WTC11 (cell line): ENCODE measurements at regions not wholly inside any gene's neighbourhood (a gene's known extent, or its start where the extent isn't known, plus 50 kb on each side); places are given as distances from the start of the nearest gene placed in this dataset.

Experiments
- ATAC-seq: fragments of 200-7000 bp; cut with Tn5 transposase; 2 replicates; pipeline ENCODE4 v1.10.0; 2021; ENCODE audit warnings: mild to moderate bottlenecking, moderate library complexity
- CTCF ChIA-PET: fragments of 300-600 bp; sonication (Branson Sonifier 250); formaldehyde crosslinking; loops from one replicate; lab custom pipeline; 2021; ENCODE audit warnings: antibody characterized with exemption; lab: Charles Lee
- POLR2A ChIA-PET: fragments of 350-600 bp; sonication (Branson Sonifier 250); formaldehyde crosslinking; loops from one replicate; lab custom pipeline; 2021; ENCODE audit warnings: antibody characterized with exemption; lab: Charles Lee
- DNase-seq: peaks from one replicate; pipeline ENCODE4 v3.0.0; 2021; ENCODE audit warnings: low spot score
- H3K27ac Mint-ChIP-seq: 2 replicates; pipeline ENCODE4 v1.8.0; 2021; ENCODE audit warnings: mixed read lengths
- H3K27me3 Mint-ChIP-seq: 2 replicates; pipeline ENCODE4 v1.8.0; 2021; ENCODE audit warnings: low read depth, mild to moderate bottlenecking, moderate library complexity, mixed read lengths
- H3K36me3 Mint-ChIP-seq: 2 replicates; pipeline ENCODE4 v1.8.0; 2021; ENCODE audit warnings: mixed read lengths
- H3K4me1 Mint-ChIP-seq: 2 replicates; pipeline ENCODE4 v1.8.0; 2022; ENCODE audit warnings: mixed read lengths
- H3K4me3 Mint-ChIP-seq: 2 replicates; pipeline ENCODE4 v1.8.0; 2021; ENCODE audit warnings: mild to moderate bottlenecking, moderate library complexity, mixed read lengths
- H3K9me3 Mint-ChIP-seq: 2 replicates; pipeline ENCODE4 v1.8.0; 2021; ENCODE audit warnings: mixed read lengths
- AR ChIP-seq: fragments of 250-450 bp; sonication (Bioruptor Pico); IDR thresholded peaks from 2 replicates; pipeline ENCODE4 v1.9.0; 2021; ENCODE audit warnings: mild to moderate bottlenecking
- CDX4 ChIP-seq: fragments of 250-450 bp; sonication (Bioruptor Pico); IDR thresholded peaks from 2 replicates; pipeline ENCODE4 v1.9.0; 2021; ENCODE audit warnings: moderate library complexity, mild to moderate bottlenecking, inconsistent platforms, borderline replicate concordance
- EMX1 ChIP-seq: fragments of 250-450 bp; sonication (Bioruptor Pico); IDR thresholded peaks from 2 replicates; pipeline ENCODE4 v1.8.0; 2021; ENCODE audit warnings: mild to moderate bottlenecking
- FOXK1 ChIP-seq: sonication (generic); formaldehyde crosslinking; IDR thresholded peaks from 2 replicates; pipeline ENCODE4 v1.8.0; 2022; ENCODE audit warnings: mild to moderate bottlenecking, moderate library complexity, missing genetic modification reagents
- GABPB1 ChIP-seq: sonication (generic); formaldehyde crosslinking; IDR thresholded peaks from 2 replicates; pipeline ENCODE4 v1.8.1; 2023; ENCODE audit warnings: mild to moderate bottlenecking, missing genetic modification reagents
- GRHL2 ChIP-seq: fragments of 250-450 bp; sonication (Bioruptor Pico); IDR thresholded peaks from 2 replicates; pipeline ENCODE4 v1.8.0; 2022; ENCODE audit warnings: mild to moderate bottlenecking, moderate library complexity; ENCODE audit not compliant: insufficient replicate concordance, severe bottlenecking
- JAZF1 ChIP-seq: fragments of 250-450 bp; sonication (Bioruptor Pico); IDR thresholded peaks from 2 replicates; pipeline ENCODE4 v1.9.0; 2021; ENCODE audit warnings: moderate library complexity, mild to moderate bottlenecking, inconsistent platforms
- MYBL2 ChIP-seq: sonication (generic); formaldehyde crosslinking; IDR thresholded peaks from 2 replicates; pipeline ENCODE4 v1.8.1; 2023; ENCODE audit warnings: mild to moderate bottlenecking, moderate library complexity, missing genetic modification reagents
- OVOL2 ChIP-seq: fragments of 250-450 bp; sonication (Bioruptor Pico); IDR thresholded peaks from 2 replicates; pipeline ENCODE4 v1.9.0; 2021; ENCODE audit warnings: mild to moderate bottlenecking, borderline replicate concordance
- SMAD4 ChIP-seq: sonication (generic); formaldehyde crosslinking; IDR thresholded peaks from 2 replicates; pipeline ENCODE4 v1.8.0; 2022; ENCODE audit warnings: mild to moderate bottlenecking, missing genetic modification reagents
- TEAD4 ChIP-seq: sonication (generic); formaldehyde crosslinking; IDR thresholded peaks from 2 replicates; pipeline ENCODE4 v1.8.0; 2022; ENCODE audit warnings: mild to moderate bottlenecking, missing genetic modification reagents
- TP53 ChIP-seq: sonication (generic); formaldehyde crosslinking; IDR thresholded peaks from 2 replicates; pipeline ENCODE4 v1.8.1; 2023; ENCODE audit warnings: mild to moderate bottlenecking, missing genetic modification reagents
- ZNF317 ChIP-seq: sonication (generic); formaldehyde crosslinking; IDR thresholded peaks from 2 replicates; pipeline ENCODE4 v1.8.1; 2023; ENCODE audit warnings: low read depth, mild to moderate bottlenecking, moderate library complexity, missing genetic modification reagents, borderline replicate concordance
- ZNF396 ChIP-seq: fragments of 250-450 bp; sonication (Bioruptor Pico); IDR thresholded peaks from 2 replicates; pipeline ENCODE4 v1.8.0; 2021; ENCODE audit warnings: mild to moderate bottlenecking, moderate library complexity, borderline replicate concordance
- ZNF423 ChIP-seq: fragments of 250-450 bp; sonication (Bioruptor Pico); IDR thresholded peaks from 2 replicates; pipeline ENCODE4 v2.1.2; 2022; ENCODE audit warnings: mild to moderate bottlenecking, moderate library complexity
- ZNF512 ChIP-seq: sonication (generic); formaldehyde crosslinking; IDR thresholded peaks from 2 replicates; pipeline ENCODE4 v1.8.1; 2022; ENCODE audit warnings: missing genetic modification reagents, borderline replicate concordance
- ZNF671 ChIP-seq: fragments of 250-450 bp; sonication (Bioruptor Pico); IDR thresholded peaks from 2 replicates; pipeline ENCODE4 v1.8.0; 2021; ENCODE audit warnings: mild to moderate bottlenecking
- ZSCAN18 ChIP-seq: fragments of 250-450 bp; sonication (Bioruptor Pico); IDR thresholded peaks from 2 replicates; pipeline ENCODE4 v2.1.2; 2022; ENCODE audit warnings: mild to moderate bottlenecking, moderate library complexity
- TF ChIP-seq, protein P1 (sequence below): sonication (generic); formaldehyde crosslinking; IDR thresholded peaks from 2 replicates; pipeline ENCODE4 v1.8.1; 2023; ENCODE audit warnings: mild to moderate bottlenecking, missing genetic modification reagents, moderate library complexity
- TF ChIP-seq, protein P2 (sequence below): sonication (generic); formaldehyde crosslinking; IDR thresholded peaks from 2 replicates; pipeline ENCODE4 v1.8.0; 2022; ENCODE audit warnings: mild to moderate bottlenecking, missing genetic modification reagents
- TF ChIP-seq, protein P3 (sequence below): sonication (generic); formaldehyde crosslinking; conservative IDR thresholded peaks from 2 replicates; pipeline ENCODE4 v1.8.1; 2022; ENCODE audit warnings: mild to moderate bottlenecking, missing genetic modification reagents

DNA sequence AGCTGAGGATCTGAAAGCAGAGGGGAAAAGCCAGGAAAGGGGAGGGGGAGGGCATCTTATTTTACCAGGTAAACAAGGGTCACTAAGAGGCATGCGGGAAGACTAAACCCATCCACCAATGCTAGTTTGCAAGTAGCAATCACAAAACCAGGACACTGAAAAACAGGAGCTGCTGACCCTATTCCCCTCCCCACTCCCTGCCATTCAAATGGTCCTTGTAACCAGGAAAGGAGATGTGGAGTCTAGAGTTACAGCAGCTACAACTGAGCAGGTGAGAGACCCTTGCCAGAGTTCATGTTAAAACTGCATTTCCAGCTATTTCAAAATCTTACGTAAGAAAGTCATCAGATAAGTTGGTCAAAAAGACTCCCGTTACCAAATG, 85.3 kb upstream of the SIMC1 start:
- Mint-ChIP-seq H3K4me1 (peaks cover 18% of the 10 kb centered on the region), H3K9me3 (peaks cover 5% of the 10 kb centered on the region; the same call in 1 of the 2 replicates), H3K27me3 (no peaks in the 10 kb centered on the region; the same call in 1 of the 2 replicates), H3K4me3 (no peak overlapping the region), H3K36me3 (no peaks in the 10 kb centered on the region), H3K27ac (no peak overlapping the region)
- POLR2A ChIA-PET = no interaction called here
- CTCF ChIA-PET = interaction anchor here (1.6 kb wide), 1 partner anchor 423 kb away, joined by 14 read pairs; no protein-coding TSS in a partner anchor
- DNase-seq = no peak
- peak; percentile 19; the same call in 1 of the 2 replicates for ATAC-seq
- TF ChIP-seq ZNF423 (CRISPR knock-in tag) = no peak
- TF ChIP-seq ZNF671 (CRISPR knock-in tag) = no peak
- TF ChIP-seq, protein P1, sequence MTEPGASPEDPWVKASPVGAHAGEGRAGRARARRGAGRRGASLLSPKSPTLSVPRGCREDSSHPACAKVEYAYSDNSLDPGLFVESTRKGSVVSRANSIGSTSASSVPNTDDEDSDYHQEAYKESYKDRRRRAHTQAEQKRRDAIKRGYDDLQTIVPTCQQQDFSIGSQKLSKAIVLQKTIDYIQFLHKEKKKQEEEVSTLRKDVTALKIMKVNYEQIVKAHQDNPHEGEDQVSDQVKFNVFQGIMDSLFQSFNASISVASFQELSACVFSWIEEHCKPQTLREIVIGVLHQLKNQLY (CRISPR knock-in tag) = no peak
- no peak for TF ChIP-seq AR (CRISPR knock-in tag)
- no peak for TF ChIP-seq ZNF512 (CRISPR knock-in tag)
- TF ChIP-seq MYBL2 = no peak
- no peak for TF ChIP-seq ZNF317 (CRISPR knock-in tag)
- TF ChIP-seq SMAD4 (CRISPR knock-in tag) = no peak
- TF ChIP-seq CDX4 (CRISPR knock-in tag) = no peak
- no peak for TF ChIP-seq TEAD4 (CRISPR knock-in tag)
- TF ChIP-seq ZNF396 (CRISPR knock-in tag) = no peak
- no peak for TF ChIP-seq OVOL2 (CRISPR knock-in tag)
- TF ChIP-seq GABPB1 (CRISPR knock-in tag) = no peak
- no peak for TF ChIP-seq FOXK1 (CRISPR knock-in tag)

DNA sequence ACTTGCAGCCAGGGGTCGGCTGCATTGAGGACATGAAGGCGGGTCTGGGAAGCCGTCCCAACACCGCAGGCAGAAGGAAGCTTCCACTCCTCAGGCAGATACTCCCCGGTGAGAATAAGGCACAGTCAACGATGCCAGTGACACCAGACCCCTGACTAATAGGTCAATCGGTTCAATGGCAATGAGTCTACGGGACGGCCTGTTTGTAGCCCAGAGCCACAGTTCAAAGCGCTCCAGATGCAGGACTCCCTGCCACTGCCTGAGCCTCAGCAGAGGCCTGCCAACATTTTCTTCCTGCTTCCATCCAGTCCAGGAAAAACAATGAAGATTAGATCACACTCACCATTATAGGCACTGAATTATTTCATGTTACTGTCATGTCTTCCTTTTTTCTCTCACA, 84.5 kb upstream of the SIMC1 start:
- TF ChIP-seq EMX1 (CRISPR knock-in tag) = no peak
- TF ChIP-seq ZNF512 (CRISPR knock-in tag) = no peak
- TF ChIP-seq, protein P2, sequence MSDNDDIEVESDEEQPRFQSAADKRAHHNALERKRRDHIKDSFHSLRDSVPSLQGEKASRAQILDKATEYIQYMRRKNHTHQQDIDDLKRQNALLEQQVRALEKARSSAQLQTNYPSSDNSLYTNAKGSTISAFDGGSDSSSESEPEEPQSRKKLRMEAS (CRISPR knock-in tag) = no peak
- TF ChIP-seq ZSCAN18 = no peak
- TF ChIP-seq GRHL2 = no peak
- no peak for TF ChIP-seq JAZF1 (CRISPR knock-in tag)
- TF ChIP-seq TP53 (CRISPR knock-in tag) = no peak
- no peak for TF ChIP-seq SMAD4 (CRISPR knock-in tag)
- TF ChIP-seq, protein P3, sequence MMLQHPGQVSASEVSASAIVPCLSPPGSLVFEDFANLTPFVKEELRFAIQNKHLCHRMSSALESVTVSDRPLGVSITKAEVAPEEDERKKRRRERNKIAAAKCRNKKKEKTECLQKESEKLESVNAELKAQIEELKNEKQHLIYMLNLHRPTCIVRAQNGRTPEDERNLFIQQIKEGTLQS (CRISPR knock-in tag) = no peak
- TF ChIP-seq CDX4 (CRISPR knock-in tag) = no peak
- Mint-ChIP-seq H3K36me3 (no peaks in the 10 kb centered on the region), H3K27me3 (no peaks in the 10 kb centered on the region; the same call in 1 of the 2 replicates), H3K4me1 (peaks cover 18% of the 10 kb centered on the region), H3K4me3 (no peak overlapping the region), H3K27ac (no peak overlapping the region), H3K9me3 (peaks cover 5% of the 10 kb centered on the region; the same call in 1 of the 2 replicates)
- ChIA-PET CTCF (no interaction called here), POLR2A (no interaction called here)
- DNase-seq (no peak), ATAC-seq (no peak)
